Breast epithelium (tissue), 3 donors: ENCODE measurements at regions not wholly inside any gene's neighbourhood (a gene's known extent, or its start where the extent isn't known, plus 50 kb on each side); places are given as distances from the start of the nearest gene placed in this dataset.

Experiments
- CTCF ChIP-seq, 3 donors: fragments of 450-650 bp; IDR thresholded peaks; one replicate each; pipeline ENCODE4 v1.5.1; 2016 to 2017; ENCODE audit warnings: antibody characterized with exemption in 3 of 3, mild to moderate bottlenecking in 3 of 3, moderate library complexity in 3 of 3
- POLR2A ChIP-seq: fragments of 450-650 bp; IDR thresholded peaks from one replicate; pipeline ENCODE4 v1.6.1; 2016; ENCODE audit warnings: antibody characterized with exemption, mild to moderate bottlenecking, moderate library complexity
- POLR2AphosphoS5 ChIP-seq, 3 donors: sonication (generic); formaldehyde crosslinking; IDR thresholded peaks; one replicate each; pipeline ENCODE4 v1.6.1; 2017; ENCODE audit warnings: antibody characterized with exemption in 3 of 3

- no peak for TF ChIP-seq POLR2A
- no peak for TF ChIP-seq CTCF (IDR thresholded peaks at IDR 0.05)
- no peak for TF ChIP-seq POLR2AphosphoS5 (IDR thresholded peaks at IDR 0.05)
Observed at GRCh38 chr14:39617537-39617936, 185.3 kb upstream of the FBXO33 start.
